GM19324 (cell line): ENCODE measurements at regions not wholly inside any gene's neighbourhood (a gene's known extent, or its start where the extent isn't known, plus 50 kb on each side); places are given as distances from the start of the nearest gene placed in this dataset.

Source experiments
- ATAC-seq: cut with Tn5 transposase; IDR thresholded peaks from one replicate; pipeline ENCODE4 v1.9.1; 2021; ENCODE audit warnings: mild to moderate bottlenecking, moderate library complexity; ENCODE audit not compliant: unreplicated experiment, low FRiP score

- ATAC-seq = no peak
Observed at GRCh38 chr1:187854457-187854856, 1025.7 kb downstream of the PLA2G4A start.

DNA sequence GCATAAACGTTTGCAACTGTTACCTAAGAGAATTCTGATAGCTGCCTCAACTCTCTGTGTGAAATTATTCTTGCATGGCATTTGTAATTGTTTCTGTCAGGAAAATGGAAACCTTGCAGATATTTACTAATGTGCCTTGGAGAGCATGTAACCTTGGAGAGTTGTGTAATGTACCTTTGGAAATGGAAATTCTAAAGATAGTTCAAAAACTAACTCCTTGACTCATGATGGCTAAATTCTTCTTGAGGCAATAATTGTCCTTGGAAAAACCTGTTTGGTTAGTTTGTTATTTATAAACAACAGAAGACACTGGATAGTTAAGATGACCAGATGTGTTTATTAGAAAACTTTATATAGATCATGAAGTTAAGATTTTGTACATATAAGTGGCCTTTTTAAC, 1033.8 kb downstream of the PLA2G4A start:
- no peak for ATAC-seq

DNA sequence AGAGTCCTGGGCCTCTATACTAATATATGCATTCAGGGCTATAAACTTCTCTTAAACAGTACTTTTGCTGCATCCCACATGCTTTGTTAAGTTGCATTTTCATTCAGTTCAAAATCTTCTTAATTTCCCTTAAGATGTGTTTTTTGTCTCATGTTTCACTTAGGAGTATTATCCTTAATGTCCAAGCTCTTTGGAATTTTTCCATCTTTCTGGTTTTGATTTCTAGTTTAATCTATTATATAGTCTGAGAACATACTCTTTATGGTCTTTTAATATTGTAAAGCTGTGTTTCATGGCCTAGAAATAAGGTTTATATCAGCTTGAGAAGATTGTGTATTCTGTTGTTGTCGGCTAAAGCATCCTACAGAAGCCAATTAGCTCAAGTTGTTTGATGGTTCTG, 1041.8 kb downstream of the PLA2G4A start:
- ATAC-seq = no peak

DNA sequence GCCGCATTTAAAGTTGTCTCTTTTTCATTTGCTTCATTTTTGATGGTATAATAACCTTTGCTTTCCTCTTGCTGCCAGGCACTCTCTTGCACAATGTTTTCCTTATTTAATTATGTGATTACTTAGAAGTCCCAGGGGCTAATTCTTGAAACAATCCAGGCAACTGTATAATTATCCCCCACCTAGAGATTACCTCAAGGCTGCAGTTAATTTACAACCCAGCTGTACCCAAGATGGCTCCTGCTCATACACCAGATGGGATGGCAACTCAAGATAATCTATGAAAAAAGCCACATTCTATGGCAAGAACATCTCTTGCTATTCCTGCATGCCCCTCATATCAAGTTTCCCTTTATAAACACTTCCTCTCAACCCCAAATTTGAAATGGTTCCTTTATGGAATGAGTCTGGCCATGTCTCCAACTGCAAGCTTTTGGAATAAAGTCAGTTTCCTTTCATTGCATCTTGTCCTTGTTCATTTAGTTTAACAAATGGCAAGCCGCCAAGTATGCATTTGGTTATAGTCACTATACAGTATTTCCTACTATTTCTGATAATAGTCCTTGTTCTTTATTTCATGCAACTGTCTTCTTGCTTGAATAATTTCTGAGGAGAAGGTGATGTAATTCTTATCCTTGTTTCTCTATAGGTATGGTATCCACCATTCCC, 1042.6 kb downstream of the PLA2G4A start:
- no peak for ATAC-seq

DNA sequence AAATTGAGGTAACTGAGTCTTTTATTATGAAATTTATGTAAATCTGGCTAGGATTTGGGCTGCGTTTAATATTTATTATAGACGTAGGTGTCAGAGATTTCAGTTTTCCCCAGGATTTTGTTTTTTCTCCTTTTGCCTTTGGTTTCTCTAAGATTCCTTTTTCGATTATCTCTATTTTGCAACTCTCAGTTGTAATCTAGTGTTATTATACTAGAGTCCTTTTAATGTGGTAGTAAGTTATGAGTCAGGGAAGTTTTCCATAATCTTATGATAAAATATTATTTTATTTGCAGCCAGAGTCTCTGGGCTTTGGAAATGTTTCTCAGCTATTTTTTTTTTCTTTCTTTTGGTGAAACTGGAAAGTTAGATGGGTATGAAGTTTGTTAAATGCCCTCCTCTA, 1043.8 kb downstream of the PLA2G4A start:
- ATAC-seq = no peak

GRCh38 chr1:187873126-187873525, 1044.4 kb downstream of the PLA2G4A start:
- ATAC-seq = no peak

- no peak for ATAC-seq
Observed at GRCh38 chr1:187876775-187877174, 1048.0 kb downstream of the PLA2G4A start.

GRCh38 chr1:187877220-187877619, 1048.5 kb downstream of the PLA2G4A start:
- no peak for ATAC-seq

DNA sequence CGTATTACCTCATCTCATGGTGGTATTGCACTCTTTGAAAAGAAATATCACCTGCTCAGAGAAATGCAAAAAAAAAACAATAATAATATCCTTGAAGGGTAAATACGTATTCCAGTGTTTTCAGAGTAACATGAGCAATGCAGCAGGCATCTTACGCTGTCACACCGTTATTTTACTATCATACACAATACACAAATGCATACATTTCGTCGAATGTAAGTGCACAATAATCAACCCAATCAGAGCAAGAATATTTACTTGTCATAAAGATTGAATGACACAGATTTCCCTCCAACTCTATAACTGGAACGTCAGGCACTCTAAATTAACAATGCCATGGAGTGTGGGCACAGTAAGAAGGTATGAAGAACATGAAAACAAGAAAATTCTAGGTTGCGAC, 1050.1 kb downstream of the PLA2G4A start:
- no peak for ATAC-seq

DNA sequence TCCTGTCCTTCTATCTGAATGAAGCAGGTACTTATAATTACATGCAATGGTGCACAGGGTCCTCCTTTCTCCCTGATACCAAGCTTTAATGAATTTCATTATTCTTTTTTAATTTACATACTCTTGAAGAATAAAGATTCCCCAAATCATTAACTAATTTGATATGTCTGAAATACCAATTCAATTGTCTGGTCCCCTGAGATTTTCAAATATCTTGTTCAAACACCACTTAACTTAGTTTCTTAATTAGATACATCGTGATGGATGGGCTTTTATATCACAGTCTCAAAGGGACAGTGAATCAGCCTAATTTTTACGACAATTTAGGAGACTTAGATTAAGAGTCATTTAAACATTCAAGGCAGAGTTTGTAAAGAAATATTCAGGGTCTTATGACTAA, 1054.6 kb downstream of the PLA2G4A start:
- no peak for ATAC-seq

- ATAC-seq = no peak
Observed at GRCh38 chr1:187891993-187892682, 1063.4 kb downstream of the PLA2G4A start.

- no peak for ATAC-seq
Observed at GRCh38 chr1:187892683-187893039, 1063.9 kb downstream of the PLA2G4A start.

- no peak for ATAC-seq
Observed at GRCh38 chr1:187893471-187893870, 1064.7 kb downstream of the PLA2G4A start.

GRCh38 chr1:187894349-187894748, 1065.6 kb downstream of the PLA2G4A start:
- no peak for ATAC-seq

DNA sequence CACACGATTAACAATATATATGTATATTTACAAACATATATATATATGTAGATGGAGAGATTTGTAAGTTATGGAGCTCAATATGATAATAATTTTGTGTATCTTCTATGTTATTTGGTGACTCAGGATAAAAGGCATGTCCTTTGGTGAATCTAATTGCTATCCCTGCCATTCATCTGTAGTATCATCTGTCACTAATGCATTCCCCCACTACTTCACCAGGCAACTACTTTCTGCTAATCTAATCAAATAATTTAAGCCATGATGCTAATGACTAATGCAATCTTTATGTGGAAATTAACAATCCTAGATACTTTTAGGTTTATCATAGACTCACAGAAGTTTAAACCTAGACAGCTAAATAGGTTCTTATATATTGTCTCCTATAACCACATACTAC, 1074.5 kb downstream of the PLA2G4A start:
- ATAC-seq = no peak

- ATAC-seq = no peak
Observed at GRCh38 chr1:187909382-187909781, 1080.6 kb downstream of the PLA2G4A start.

GRCh38 chr1:187911820-187912219, 1083.1 kb downstream of the PLA2G4A start:
- ATAC-seq = no peak

DNA sequence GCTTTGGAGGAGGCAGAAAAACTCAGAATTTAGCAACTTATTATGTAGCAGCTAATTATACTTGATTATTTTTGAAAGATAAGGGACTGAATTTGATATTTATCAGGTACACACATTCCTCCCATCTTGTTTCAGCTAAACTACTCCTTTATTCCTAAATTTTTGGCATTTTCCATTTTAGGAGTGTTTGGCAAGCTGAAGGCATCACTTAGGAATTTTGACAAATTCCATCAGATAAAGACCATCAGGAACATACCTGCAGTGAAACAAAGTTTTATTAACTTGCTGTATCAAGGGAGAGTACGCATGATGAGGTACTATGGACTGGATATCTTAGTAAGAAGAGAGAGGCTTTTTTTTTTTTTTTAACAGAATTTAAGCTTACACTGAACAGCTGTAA, 1092.2 kb downstream of the PLA2G4A start:
- no peak for ATAC-seq

DNA sequence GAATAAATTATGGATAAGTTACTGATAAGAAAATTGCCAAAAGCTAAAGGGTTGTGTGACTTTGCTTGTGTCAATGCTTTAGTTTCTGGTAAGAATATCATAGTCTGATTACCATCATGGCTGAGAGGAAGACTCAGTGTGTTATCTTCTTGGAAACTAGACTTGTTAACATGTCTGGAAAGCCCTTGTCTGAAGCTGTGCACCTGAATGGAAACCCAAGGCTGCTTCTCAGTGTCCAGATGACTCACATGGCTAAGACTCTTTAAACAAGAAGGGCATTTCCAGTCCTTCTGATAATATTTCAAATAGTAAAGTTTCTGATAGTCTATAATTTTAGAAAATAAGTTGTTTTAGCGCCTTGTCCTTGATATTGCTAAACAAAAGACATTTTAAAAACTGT, 1092.7 kb downstream of the PLA2G4A start:
- ATAC-seq = no peak

DNA sequence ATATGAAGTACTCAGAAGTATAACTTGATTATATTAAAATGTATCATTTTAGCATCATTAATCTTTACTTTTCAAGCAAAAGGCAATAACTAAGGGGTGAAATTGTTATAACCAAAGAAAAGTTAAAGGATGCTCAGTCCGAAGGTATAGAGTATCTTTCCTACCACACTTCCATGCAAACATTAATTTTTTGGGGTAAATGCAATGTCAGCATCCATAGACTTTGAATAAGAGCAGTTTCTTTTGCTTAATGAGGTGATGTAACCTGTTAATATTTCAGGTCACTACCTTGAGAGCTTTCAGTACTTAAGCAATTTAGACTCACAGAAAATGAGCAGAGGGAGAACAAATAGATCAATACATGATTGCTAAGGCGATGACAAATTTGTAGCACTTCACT, 1093.5 kb downstream of the PLA2G4A start:
- no peak for ATAC-seq

DNA sequence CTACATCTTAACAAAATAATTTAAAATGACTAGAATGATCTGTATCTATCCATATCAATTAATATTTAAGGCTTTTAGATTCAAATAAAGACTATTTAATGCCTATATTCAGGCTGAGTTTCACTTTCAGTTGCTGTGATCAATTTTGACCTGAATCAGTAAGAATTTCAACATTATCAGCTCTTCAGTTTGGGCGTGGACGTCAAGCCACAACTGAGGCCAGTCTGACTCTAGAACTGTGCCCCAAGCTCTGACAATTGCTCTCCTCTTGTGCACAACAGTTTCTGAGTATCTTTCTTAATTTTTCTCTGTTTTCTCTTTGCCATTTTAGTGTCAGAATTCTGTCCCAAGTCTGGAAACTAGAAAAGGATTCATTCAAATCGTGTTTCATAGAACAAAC, 1095.5 kb downstream of the PLA2G4A start:
- ATAC-seq = no peak

GRCh38 chr1:187928288-187928687, 1099.5 kb downstream of the PLA2G4A start:
- no peak for ATAC-seq
